OCI-LY1 (cell line): ENCODE measurements at regions not wholly inside any gene's neighbourhood (a gene's known extent, or its start where the extent isn't known, plus 50 kb on each side); places are given as distances from the start of the nearest gene placed in this dataset.

Experiments used
- CTCF ChIP-seq: fragments of 200-600 bp; sonication (generic), shearing (Covaris generic); IDR thresholded peaks from 2 replicates; pipeline ENCODE4 v1.5.1; 2017; ENCODE audit warnings: mild to moderate bottlenecking, antibody characterized with exemption, low read length, moderate library complexity, mixed read lengths
- EZH2 ChIP-seq: fragments of 200-600 bp; sonication (generic), shearing (Covaris generic); IDR thresholded peaks from 2 replicates; pipeline ENCODE4 v1.8.0; 2017; ENCODE audit warnings: borderline replicate concordance, mixed run types, mild to moderate bottlenecking, antibody characterized with exemption, low read length, moderate library complexity, mixed read lengths

GRCh38 chr3:5276934-5277333 lies 89.4 kb downstream of the EDEM1 start:
- no peak for TF ChIP-seq EZH2
- no peak for TF ChIP-seq CTCF
